GM12878 (cell line): ENCODE measurements at regions not wholly inside any gene's neighbourhood (a gene's known extent, or its start where the extent isn't known, plus 50 kb on each side); places are given as distances from the start of the nearest gene placed in this dataset.

Experiments
- MYC ChIP-seq: IDR thresholded peaks from 2 replicates; pipeline ENCODE4 v1.6.1; 2011; ENCODE audit warnings: mild to moderate bottlenecking, low read length, moderate library complexity, inconsistent platforms; ENCODE audit not compliant: insufficient read depth, insufficient replicate concordance, insufficient read length, severe bottlenecking
- NFXL1 ChIP-seq: fragments of 450-650 bp; IDR thresholded peaks from 2 replicates; pipeline ENCODE4 v1.6.1; 2017; ENCODE audit warnings: antibody characterized with exemption, mild to moderate bottlenecking, borderline replicate concordance
- NR2C2 ChIP-seq: IDR thresholded peaks from 2 replicates; pipeline ENCODE4 v1.6.1; 2011; ENCODE audit warnings: borderline replicate concordance, low read depth; ENCODE audit not compliant: control insufficient read depth, insufficient read length
- POLR2A ChIP-seq: IDR thresholded peaks from 2 replicates; pipeline ENCODE4 v1.6.1; 2011; ENCODE audit warnings: low read depth, mild to moderate bottlenecking, low read length
- POLR2AphosphoS5 ChIP-seq: IDR thresholded peaks from 2 replicates; pipeline ENCODE4 v1.6.1; 2011; ENCODE audit warnings: mild to moderate bottlenecking, low read length, inconsistent platforms
- RFX5 ChIP-seq: IDR thresholded peaks from 2 replicates; pipeline ENCODE4 v1.6.1; 2011; ENCODE audit warnings: low read depth, low read length, improper control_type of control experiment
- SRF ChIP-seq, 2 experiments: IDR thresholded peaks; 2 replicates each; pipeline ENCODE4 v1.6.1; 2011; ENCODE audit warnings: low read depth in 2 of 2, low read length in 2 of 2, mild to moderate bottlenecking in 1 of 2, moderate library complexity in 1 of 2
- TAF1 ChIP-seq: IDR thresholded peaks from 2 replicates; pipeline ENCODE4 v1.6.1; 2011; ENCODE audit warnings: mild to moderate bottlenecking, low read depth, low read length, borderline replicate concordance
- TF ChIP-seq, protein P1 (sequence below), 3 experiments: IDR thresholded peaks in 2 of 3; conservative IDR thresholded peaks in 1 of 3; 2 replicates each; pipeline ENCODE4 v1.5.1; 2011; ENCODE audit warnings: low read depth in 3 of 3, low read length in 3 of 3, mild to moderate bottlenecking in 3 of 3, control low read depth in 2 of 3, moderate library complexity in 2 of 3, inconsistent platforms in 1 of 3, mixed read lengths in 1 of 3; ENCODE audit not compliant: control insufficient read depth in 2 of 3, insufficient read depth in 1 of 3; ENCODE audit errors: extremely low read depth in 1 of 3
- TF ChIP-seq, protein P2 (sequence below): IDR thresholded peaks from 2 replicates; pipeline ENCODE4 v1.6.1; 2011; ENCODE audit warnings: low read depth, mild to moderate bottlenecking, low read length, moderate library complexity, borderline replicate concordance; ENCODE audit errors: extremely low read depth

DNA sequence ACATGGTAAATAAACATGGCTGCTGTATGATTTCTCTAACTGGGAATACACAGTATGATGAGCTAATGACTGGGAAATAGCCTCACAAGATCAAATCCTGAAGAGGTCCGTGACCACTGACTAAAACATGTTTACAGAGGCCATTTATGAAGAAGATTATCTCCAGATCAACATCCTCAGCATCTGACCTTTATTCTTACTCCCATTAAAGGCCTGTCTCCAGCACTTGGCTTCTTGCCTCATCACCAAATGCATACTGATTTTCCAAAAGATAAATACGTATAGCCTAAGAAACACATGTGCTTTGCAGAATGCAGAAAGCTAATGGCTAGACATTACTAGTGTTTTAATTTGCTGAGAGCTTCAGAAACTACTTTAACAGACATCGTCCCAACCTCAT, 108.0 kb upstream of the TSLP start:
- TF ChIP-seq, protein P1, sequence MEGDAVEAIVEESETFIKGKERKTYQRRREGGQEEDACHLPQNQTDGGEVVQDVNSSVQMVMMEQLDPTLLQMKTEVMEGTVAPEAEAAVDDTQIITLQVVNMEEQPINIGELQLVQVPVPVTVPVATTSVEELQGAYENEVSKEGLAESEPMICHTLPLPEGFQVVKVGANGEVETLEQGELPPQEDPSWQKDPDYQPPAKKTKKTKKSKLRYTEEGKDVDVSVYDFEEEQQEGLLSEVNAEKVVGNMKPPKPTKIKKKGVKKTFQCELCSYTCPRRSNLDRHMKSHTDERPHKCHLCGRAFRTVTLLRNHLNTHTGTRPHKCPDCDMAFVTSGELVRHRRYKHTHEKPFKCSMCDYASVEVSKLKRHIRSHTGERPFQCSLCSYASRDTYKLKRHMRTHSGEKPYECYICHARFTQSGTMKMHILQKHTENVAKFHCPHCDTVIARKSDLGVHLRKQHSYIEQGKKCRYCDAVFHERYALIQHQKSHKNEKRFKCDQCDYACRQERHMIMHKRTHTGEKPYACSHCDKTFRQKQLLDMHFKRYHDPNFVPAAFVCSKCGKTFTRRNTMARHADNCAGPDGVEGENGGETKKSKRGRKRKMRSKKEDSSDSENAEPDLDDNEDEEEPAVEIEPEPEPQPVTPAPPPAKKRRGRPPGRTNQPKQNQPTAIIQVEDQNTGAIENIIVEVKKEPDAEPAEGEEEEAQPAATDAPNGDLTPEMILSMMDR (IDR thresholded peaks at IDR 0.05 in 2 of 3, conservative IDR thresholded peaks at IDR 0.05 in 1 of 3; ENCODE audit: control insufficient read depth in 2 of 3, extremely low read depth in 1 of 3, insufficient read depth in 1 of 3, low read depth in 3 of 3, low read length in 3 of 3), result no peak
- no peak for TF ChIP-seq TAF1
- no peak for TF ChIP-seq SRF (IDR thresholded peaks at IDR 0.05; ENCODE audit: low read depth in 2 of 2, low read length in 2 of 2)
- no peak for TF ChIP-seq POLR2AphosphoS5
- TF ChIP-seq POLR2A, result no peak
- no peak for TF ChIP-seq NR2C2
- TF ChIP-seq RFX5, result no peak
- no peak for TF ChIP-seq NFXL1
- TF ChIP-seq MYC, result no peak
- TF ChIP-seq, protein P2, sequence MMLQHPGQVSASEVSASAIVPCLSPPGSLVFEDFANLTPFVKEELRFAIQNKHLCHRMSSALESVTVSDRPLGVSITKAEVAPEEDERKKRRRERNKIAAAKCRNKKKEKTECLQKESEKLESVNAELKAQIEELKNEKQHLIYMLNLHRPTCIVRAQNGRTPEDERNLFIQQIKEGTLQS, result no peak
